ENCODE measurements at regions not wholly inside any gene's neighbourhood (a gene's known extent, or its start where the extent isn't known, plus 50 kb on each side); places are given as distances from the start of the nearest gene placed in this dataset.

GRCh38 chr3:164393171-164393570 lies 685.1 kb downstream of the SI start:
- Histone ChIP-seq H3K27ac (replicated peaks in 1 of 4) (no peak overlapping the region), H3K4me3 (no peak overlapping the region), H3K4me1 (no peaks in the 10 kb centered on the region), H3K9me3 (no peaks in the 10 kb centered on the region), H3K36me3 (no peaks in the 10 kb centered on the region), H3K27me3 (no peaks in the 10 kb centered on the region)
- DNase-seq (ENCODE audit: extremely low spot score) = no peak
- WGBS = 60% methylated on average over 1 of the region's 1 CpG
- intact Hi-C loops (cut with DNase I) = no loop called here
- no peak for TF ChIP-seq POLR2AphosphoS5 (IDR thresholded peaks at IDR 0.05)
- TF ChIP-seq CTCF (IDR thresholded peaks at IDR 0.05) = no peak
- no peak for TF ChIP-seq POLR2A (IDR thresholded peaks at IDR 0.05; ENCODE audit: low read depth)
- no peak for TF ChIP-seq EP300 (IDR thresholded peaks at IDR 0.05)

GRCh38 chr3:164390046-164390445 lies 688.2 kb downstream of the SI start:
- DNase-seq (ENCODE audit: extremely low spot score) = no peak
- intact Hi-C loops (cut with DNase I) = no loop called here
- Histone ChIP-seq H3K4me3 (no peak overlapping the region), H3K27me3 (no peaks in the 10 kb centered on the region), H3K36me3 (no peaks in the 10 kb centered on the region), H3K27ac (replicated peaks in 1 of 4) (no peak overlapping the region), H3K4me1 (no peaks in the 10 kb centered on the region), H3K9me3 (no peaks in the 10 kb centered on the region)
- TF ChIP-seq EP300 (IDR thresholded peaks at IDR 0.05) = no peak
- peak in 1 of 3 experiments; percentile 10 for TF ChIP-seq CTCF (IDR thresholded peaks at IDR 0.05)

GRCh38 chr3:164387236-164387635 lies 691.1 kb downstream of the SI start:
- TF ChIP-seq CTCF (IDR thresholded peaks at IDR 0.05) = no peak
- no peak for TF ChIP-seq POLR2AphosphoS5 (IDR thresholded peaks at IDR 0.05)
- WGBS = 100% methylated on average over 1 of the region's 1 CpG
- H3K27me3 ChIP-seq = no peaks in the 10 kb centered on the region
- no peak overlapping the region for H3K27ac ChIP-seq (replicated peaks in 1 of 4)
- H3K9me3 ChIP-seq = no peaks in the 10 kb centered on the region
- H3K36me3 ChIP-seq = no peaks in the 10 kb centered on the region
- no peak for DNase-seq (ENCODE audit: extremely low spot score)
- no peak overlapping the region for H3K4me3 ChIP-seq
- intact Hi-C loops (cut with DNase I) = no loop called here
- no peaks in the 10 kb centered on the region for H3K4me1 ChIP-seq

GRCh38 chr3:164380156-164380555 lies 698.1 kb downstream of the SI start:
- TF ChIP-seq POLR2AphosphoS5 (IDR thresholded peaks at IDR 0.05) (no peak), EP300 (IDR thresholded peaks at IDR 0.05) (no peak), POLR2A (IDR thresholded peaks at IDR 0.05; ENCODE audit: low read depth) (no peak), CTCF (IDR thresholded peaks at IDR 0.05) (no peak)

GRCh38 chr3:164377466-164377865 lies 700.8 kb downstream of the SI start:
- no peak overlapping the region for H3K4me3 ChIP-seq
- H3K36me3 ChIP-seq = no peaks in the 10 kb centered on the region
- intact Hi-C loops (cut with DNase I) = no loop called here
- H3K27ac ChIP-seq (replicated peaks in 1 of 4) = no peak overlapping the region
- no peaks in the 10 kb centered on the region for H3K4me1 ChIP-seq
- TF ChIP-seq POLR2AphosphoS5 (IDR thresholded peaks at IDR 0.05) = no peak
- TF ChIP-seq CTCF (IDR thresholded peaks at IDR 0.05) = no peak
- no peak for TF ChIP-seq POLR2A (IDR thresholded peaks at IDR 0.05; ENCODE audit: low read depth)
- no peak for TF ChIP-seq EP300 (IDR thresholded peaks at IDR 0.05)
- no peaks in the 10 kb centered on the region for H3K27me3 ChIP-seq
- no peaks in the 10 kb centered on the region for H3K9me3 ChIP-seq
- no peak for DNase-seq (ENCODE audit: extremely low spot score)
- WGBS = 56% methylated on average over 2 of the region's 2 CpGs

More at GRCh38 chr3:164380156-164380555, 698.1 kb downstream of the SI start:
- H3K4me3 ChIP-seq = no peak overlapping the region
- DNase-seq (ENCODE audit: extremely low spot score) = no peak
- no peaks in the 10 kb centered on the region for H3K36me3 ChIP-seq
- H3K4me1 ChIP-seq = no peaks in the 10 kb centered on the region
- intact Hi-C loops (cut with DNase I) = no loop called here
- no peaks in the 10 kb centered on the region for H3K9me3 ChIP-seq
- no peaks in the 10 kb centered on the region for H3K27me3 ChIP-seq
- H3K27ac ChIP-seq (replicated peaks in 1 of 4) = no peak overlapping the region
- 93% methylated on average over 3 of the region's 3 CpGs for WGBS
